Nucleus accumbens (tissue), 56 donors: ENCODE measurements at regions not wholly inside any gene's neighbourhood (a gene's known extent, or its start where the extent isn't known, plus 50 kb on each side); places are given as distances from the start of the nearest gene placed in this dataset.
A peak's percentile ranks its signal among the peaks of the same experiment; 100 is the strongest.
"Not testable (repeated sequence)": the region's sequence is repeated elsewhere in the genome, so short reads cannot be mapped to it uniquely, and the experiment has no call there.

Experiments
- DNase-seq, 56 donors: peaks; one replicate each; lab custom pipeline; 2025; lab: John Stamatoyannopoulos, UW

- no peak for DNase-seq
Observed at GRCh38 chr3:20751296-20751695, 565.3 kb upstream of the SGO1 start.

- no peak for DNase-seq
Observed at GRCh38 chr3:20747741-20748140, 561.7 kb upstream of the SGO1 start.

- DNase-seq, result no peak
Observed at GRCh38 chr3:20743553-20744321, 557.7 kb upstream of the SGO1 start.

GRCh38 chr3:20742903-20743552, 557.0 kb upstream of the SGO1 start:
- no peak for DNase-seq

GRCh38 chr3:20741381-20741780, 555.4 kb upstream of the SGO1 start:
- DNase-seq, result no peak

- DNase-seq, result no peak
Observed at GRCh38 chr3:20739814-20740213, 553.8 kb upstream of the SGO1 start.

GRCh38 chr3:20736287-20736852, 550.4 kb upstream of the SGO1 start:
- peak in 5 of 56 donors; percentile 1 to 15 (median 3) for DNase-seq

- DNase-seq, result no peak
Observed at GRCh38 chr3:20729185-20729584, 543.2 kb upstream of the SGO1 start.

GRCh38 chr3:20726786-20727185, 540.8 kb upstream of the SGO1 start:
- no peak for DNase-seq

GRCh38 chr3:20724241-20724640, 538.2 kb upstream of the SGO1 start:
- DNase-seq, result no peak

- DNase-seq, result not testable (repeated sequence)
Observed at GRCh38 chr3:20716425-20716824, 530.4 kb upstream of the SGO1 start.

GRCh38 chr3:20701641-20702040, 515.6 kb upstream of the SGO1 start:
- DNase-seq, result no peak

- no peak for DNase-seq
Observed at GRCh38 chr3:20700714-20701113, 514.7 kb upstream of the SGO1 start.

- no peak for DNase-seq
Observed at GRCh38 chr3:20698896-20699295, 512.9 kb upstream of the SGO1 start.

- DNase-seq, result no peak
Observed at GRCh38 chr3:20696388-20697150, 510.6 kb upstream of the SGO1 start.

GRCh38 chr3:20692675-20693074, 506.7 kb upstream of the SGO1 start:
- no peak for DNase-seq

- DNase-seq, result no peak
Observed at GRCh38 chr3:20683910-20684309, 497.9 kb upstream of the SGO1 start.

- DNase-seq, result no peak
Observed at GRCh38 chr3:20682573-20682972, 496.6 kb upstream of the SGO1 start.

- DNase-seq, result no peak
Observed at GRCh38 chr3:20680990-20681628, 495.1 kb upstream of the SGO1 start.

GRCh38 chr3:20673866-20674265, 487.9 kb upstream of the SGO1 start:
- no peak for DNase-seq

- no peak for DNase-seq
Observed at GRCh38 chr3:20669675-20670074, 483.7 kb upstream of the SGO1 start.
